RPMI7951 (cell line): ENCODE measurements at regions not wholly inside any gene's neighbourhood (a gene's known extent, or its start where the extent isn't known, plus 50 kb on each side); places are given as distances from the start of the nearest gene placed in this dataset.
"Not testable (repeated sequence)": the region's sequence is repeated elsewhere in the genome, so short reads cannot be mapped to it uniquely, and the experiment has no call there.

Experiments used
- DNase-seq: peaks from one replicate; pipeline ENCODE4 v3.0.0-alpha.2; 2012; ENCODE audit warnings: low read depth

DNA sequence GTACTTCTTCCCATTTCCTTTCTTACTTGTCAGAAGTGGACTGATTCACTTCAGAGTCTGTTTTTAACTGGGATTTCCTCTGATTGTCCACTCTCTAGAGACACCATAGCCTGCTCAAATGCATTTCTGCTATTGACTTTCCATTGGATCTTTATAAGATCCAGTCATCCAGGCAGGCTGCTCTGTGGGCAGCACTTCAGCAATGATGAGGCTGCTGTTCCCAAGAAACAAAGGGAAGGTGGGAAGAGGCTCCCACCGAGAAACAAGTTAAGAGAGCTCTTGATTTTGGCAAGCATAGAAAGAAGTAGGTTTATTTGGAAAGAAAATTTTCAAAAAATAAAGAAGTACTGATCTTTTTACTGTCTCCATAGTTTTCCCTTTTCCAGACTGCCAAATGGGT is 125.8 kb upstream of the STARD13 start:
- no peak for DNase-seq

DNA sequence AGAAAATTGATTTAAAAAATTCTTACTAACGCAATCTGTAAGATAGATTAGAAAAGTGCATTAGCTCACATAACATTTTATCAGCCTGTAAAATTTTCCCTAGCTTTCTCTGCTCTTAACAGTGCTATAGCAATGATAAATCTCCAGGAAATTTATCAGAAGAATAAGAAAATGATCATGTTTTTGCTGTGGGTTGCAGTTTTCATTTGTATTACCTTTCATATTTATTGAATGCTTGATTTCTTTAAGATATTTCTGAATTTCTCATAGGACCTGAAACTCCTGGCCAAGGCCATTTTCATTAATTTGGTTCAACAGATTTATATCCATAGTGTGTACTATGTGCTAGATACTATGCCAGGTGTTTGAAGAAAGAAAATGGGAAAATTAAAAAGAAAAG is 130.3 kb upstream of the STARD13 start:
- no peak for DNase-seq

DNA sequence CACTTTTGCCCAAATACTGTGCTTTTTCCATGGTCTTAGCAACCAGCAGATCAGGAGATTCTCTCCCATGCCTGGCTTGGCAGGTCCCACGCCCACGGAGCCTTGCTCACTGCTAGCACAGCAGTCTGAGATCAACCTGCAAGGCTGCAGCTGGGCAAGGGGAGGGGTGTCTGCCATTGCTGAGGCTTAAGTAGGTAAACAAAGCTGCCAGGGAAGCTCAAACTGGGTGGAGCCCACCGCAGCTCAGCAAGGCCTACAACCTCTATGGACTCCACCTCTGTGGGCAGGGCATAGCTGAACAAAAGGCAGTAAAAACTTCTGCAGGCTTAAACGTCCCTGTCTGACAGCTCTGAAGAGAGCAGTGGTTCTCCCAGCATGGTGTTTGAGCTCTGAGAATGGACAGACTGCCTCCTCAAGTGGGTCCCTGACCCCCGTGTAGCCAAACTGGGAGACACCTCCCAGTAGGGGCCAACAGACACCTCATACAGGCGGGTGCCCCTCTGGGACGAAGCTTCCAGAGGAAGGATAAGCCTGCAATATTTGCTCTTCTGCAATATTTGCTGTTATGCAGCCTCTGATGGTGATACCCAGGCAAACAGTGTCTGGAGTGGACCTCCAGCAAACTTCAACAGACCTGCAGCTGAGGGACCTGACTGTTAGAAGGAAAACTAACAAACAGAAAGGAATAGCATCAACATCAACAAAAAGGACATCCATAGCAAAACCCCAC is 132.8 kb upstream of the STARD13 start:
- DNase-seq, result not testable (repeated sequence)

DNA sequence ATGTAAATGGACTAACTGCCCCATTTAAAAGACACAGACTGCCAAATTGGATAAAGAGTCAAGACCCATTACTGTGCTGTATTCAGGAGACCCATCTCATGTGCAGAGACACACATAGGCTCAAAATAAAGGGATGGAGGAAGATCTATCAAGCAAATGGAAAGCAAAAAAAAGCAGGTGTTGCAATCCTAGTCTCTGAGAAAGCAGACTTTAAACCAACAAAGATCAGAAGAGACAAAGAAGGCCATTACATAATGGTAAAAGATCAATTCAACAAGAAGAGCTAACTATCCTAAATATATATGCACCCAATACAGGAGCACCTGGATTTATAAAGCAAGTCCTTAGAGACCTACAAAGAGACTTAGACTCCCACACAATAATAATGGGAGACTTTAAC is 134.6 kb upstream of the STARD13 start:
- DNase-seq, result not testable (repeated sequence)

DNA sequence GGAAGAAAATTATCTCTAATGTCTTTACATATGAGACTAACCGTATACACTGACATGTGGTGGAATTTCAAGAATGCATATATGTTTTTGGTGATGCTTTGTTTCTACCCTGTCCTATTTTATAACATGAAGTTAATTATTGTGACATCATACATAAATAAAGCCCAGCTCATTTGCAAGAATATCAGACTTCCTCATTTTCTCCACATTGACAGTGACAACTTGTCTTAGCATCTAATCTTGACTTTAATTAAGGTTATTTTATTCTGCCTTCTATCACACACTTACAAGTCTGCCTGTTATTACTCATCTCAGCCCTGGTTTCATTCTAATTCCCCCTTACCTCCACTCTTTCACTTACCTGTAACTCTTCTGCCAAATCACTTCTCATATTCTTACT is 140.6 kb upstream of the STARD13 start:
- DNase-seq, result no peak

DNA sequence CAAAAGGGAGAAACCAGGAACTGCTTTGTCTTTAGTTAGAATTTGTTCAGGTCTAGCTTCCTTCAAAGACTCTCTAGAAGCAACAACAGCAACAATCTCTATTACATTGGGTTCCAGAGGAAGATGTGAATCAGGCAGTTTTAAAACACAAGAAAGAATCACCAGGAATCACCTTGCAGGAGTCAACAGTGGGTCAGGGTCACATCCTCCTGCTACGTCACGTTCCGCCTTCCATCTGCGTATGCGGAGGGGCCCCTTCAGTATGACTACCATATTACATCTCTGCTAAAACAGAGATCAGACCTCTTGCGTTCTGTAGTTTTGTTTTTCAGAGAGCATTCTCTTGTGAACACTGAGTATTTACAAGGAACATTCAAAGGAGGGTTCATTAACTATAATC is 147.8 kb upstream of the STARD13 start:
- DNase-seq, result no peak

DNA sequence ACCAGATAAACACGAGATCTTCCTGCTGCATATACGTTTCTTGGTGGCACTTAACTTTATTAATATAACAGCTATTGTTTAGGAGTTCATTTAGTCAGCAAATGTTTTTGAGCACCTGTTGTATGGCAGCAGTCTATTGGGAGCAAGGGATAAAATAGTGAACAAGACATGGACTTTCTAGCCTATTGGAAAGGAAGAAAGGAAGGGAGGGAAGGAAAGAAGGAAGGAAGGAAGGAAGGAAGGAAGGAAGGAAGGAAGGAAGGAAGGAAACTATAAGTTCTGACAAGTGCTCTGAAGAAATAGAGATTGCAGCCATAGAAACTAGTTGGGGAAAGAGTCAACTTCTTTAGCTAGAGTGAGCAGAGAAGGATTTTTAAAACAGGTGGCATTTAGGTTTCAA is 149.1 kb upstream of the STARD13 start:
- DNase-seq, result no peak

DNA sequence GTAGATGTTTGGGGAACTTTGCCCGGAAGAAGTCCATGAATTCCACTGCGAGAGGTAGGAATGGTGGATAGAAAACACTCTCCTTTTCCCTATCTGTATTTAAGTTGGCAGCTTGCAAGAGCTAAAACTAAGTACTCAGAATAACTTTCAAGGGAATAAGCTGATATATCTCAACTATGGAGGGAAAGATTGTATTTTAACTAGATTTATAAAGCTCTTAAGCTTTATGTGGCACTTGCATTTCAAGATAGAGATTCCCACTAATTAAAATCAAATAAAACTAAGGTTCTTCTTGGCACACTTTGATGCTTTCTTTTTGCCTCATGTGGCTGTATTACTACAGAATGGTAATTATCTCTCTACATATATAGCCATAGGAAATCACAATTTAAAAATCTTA is 149.7 kb upstream of the STARD13 start:
- DNase-seq, result no peak

DNA sequence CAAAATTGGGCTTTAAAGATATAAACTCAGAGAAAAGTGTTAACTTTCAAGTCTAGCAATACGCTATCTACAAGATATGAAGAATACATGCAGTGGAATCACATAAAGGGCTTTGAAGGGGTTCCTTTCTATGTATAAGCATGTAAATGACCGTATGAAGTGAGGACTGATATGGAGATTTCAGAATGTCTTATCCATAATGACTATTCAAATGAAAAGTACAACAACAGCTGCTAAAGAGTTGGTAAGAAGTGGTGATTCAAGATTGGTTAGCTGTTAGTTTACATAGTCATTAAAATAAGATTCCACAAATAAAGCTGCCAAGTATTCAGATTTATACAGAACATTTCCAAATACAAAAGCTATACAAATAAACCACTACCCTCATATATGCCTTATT is 153.4 kb upstream of the STARD13 start:
- no peak for DNase-seq

DNA sequence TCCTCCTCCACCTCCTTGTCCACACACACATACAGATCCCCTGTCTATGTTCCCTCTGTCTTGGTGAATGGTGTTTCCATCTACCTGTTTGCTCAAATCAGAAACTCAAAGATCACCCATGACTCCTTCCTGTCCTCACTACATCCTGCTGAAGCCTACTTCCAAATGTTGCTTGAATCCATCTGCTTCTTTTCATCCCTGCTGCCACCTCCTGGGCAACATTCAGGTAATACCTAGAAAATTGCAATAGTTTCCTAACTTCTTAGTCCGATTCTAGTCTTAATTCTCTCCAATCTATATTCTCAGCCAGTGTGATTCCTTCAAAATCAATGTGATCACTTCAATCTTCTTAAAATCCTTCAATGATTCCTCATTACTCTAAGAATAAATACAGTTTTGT is 155.5 kb upstream of the STARD13 start:
- DNase-seq, result peak; percentile 23

DNA sequence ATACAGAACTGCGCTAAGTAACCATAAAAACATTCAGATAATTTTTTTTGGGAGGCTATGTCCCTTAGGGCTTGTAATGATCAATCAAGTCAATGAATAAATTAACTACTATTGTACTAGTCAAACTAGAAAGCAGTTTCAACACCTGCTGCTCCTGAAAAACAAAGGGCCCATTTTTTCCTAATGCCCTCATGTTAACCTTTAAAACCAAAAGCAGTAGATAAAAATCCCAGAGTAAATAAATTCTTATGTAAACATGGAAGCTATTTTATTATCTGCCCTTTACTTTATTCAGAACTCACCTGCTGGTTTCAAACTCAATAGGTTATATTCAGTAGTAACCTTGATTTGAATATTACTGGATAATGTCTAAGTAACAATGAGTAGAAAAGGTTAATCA is 159.5 kb upstream of the STARD13 start:
- DNase-seq, result no peak

DNA sequence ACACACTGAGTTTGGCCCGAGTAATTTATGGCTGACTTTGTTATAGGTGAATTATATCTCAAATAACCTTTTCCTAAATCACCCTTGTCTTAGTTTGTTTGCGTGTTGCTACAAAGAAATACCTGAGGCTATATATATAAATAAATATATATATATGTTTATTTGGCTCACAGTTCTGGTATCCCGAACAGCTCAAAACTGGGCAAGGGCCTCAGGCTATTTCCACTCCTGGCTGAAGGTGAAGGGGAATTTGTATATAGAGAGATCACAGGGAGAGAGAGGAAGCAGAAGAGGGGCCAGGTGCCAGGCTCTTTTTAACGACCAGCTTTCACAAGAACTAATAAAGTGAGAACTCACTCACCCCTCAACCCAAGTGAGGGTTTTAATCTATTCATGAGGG is 159.9 kb upstream of the STARD13 start:
- no peak for DNase-seq

DNA sequence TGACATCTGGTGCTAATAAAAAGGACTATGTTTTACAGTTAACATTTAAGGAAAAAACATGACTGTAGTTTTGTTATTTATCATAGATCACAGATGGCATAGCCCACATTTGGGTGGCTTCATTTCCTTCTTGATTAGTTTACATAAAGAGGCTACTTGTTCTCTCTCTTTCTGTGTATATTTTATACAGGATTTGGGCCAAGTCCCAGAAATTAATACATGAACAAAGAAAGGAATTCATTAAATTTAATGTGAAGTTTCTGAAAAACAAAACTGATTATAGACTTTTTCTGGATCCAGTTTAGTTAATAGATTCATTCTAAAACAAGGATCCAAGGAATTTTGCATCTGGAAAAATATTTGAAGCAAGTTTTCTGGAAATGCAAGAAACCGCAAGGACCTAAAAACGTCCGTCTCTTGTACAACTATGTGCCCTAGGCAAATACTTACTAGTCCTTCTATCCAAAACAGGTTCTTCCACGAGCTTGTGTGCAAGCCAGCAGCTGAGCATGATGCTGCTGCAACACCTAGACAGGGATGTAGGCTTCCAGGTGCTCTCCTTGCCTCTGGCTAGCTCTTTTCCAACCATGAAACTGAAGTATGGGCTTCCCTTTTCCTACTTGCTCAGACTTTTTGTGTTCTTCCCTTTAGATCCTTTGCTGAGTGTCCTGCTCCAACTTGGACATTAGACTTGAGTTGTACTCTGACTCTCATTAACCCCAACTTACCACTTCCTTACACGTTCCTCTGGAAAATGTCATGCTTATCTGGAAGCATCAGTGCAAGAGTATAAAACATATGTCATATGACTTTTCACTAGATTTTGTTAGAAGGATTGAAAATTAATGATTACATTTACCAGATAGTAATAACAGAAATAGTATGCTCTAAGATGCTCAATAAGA is 161.5 kb upstream of the STARD13 start:
- DNase-seq, result peak; percentile 65

DNA sequence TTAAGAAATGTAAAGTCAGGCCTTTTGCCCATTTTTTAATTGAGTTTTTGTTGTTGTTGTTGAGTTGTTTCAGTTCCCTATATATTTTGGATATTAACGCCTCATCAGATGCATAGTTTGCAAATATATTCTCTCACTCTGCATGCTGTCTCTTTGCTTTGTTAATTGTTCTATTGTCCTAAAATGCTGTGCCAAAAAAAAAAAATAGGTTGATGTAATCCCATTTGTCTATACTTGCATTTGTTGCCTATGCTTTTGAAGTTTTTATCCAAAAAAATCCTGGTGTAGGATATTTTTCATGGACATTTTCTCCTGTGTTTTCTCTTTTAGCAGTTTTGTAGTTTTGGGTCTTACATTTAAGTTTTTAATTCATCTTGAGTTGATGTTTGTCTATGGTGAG is 163.3 kb upstream of the STARD13 start:
- no peak for DNase-seq

DNA sequence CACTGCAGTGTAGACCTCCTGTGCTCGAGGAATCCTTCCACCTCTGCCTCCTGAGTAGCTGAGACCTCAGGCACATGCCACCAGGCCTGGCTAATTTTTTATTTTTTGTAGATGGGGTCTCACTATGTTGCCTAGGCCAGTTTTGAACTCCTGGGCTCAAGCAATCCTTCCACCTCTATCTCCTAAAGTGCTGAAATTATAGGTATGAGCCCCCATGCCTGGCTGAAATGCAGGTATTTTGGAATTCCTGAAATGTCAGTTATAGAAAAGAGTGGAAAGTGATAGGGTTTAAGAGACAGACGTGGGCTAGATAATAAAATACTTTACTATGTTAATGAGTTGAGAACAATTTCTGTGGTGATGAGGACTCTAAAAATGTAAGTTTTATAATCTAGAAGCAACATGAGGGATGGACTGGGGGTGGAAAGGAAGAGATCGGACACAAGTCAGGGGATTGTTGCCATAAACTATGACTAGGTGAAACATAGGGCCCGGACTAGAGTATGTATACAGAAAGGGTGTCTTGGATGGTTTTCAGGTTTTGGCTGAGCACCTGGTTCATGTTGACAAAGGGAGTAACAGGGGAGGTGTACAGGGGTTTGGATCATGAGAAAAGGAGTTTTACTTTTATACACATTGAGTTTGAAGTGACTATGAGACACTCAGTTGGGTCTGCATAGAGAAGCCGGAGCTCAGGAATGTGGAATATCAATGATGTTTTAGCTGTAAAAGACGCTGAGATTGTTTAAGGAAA is 165.6 kb upstream of the STARD13 start:
- DNase-seq, result no peak

DNA sequence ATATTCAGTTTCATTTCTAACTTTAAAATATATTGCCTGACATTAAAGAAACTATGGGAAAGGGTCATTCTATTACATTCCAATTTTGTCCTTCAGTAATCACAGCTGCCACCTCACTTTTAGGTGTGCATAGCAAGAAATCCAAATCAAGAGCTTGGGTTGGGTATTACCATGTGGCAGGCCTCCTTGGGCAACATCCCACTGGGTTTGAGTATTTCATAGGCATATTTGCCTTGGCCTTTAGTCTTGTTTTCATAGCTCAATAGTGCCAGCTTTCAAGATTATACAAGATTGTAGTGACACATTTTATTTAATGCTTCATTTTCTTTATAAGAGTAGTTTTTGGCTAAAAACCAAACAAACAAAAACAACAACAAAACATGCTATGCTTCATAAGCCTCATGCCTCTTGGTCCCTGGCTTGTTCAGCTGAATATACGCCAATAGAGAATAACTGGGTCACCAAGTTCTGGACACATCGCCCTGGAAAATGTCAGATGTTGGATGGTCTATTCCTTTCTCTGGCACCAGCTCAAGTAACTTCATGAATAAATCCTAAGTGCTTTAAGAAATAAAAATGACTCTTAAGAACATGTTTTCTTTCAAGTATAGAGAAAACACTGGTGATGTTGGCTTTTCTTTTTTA is 167.4 kb upstream of the STARD13 start:
- no peak for DNase-seq

DNA sequence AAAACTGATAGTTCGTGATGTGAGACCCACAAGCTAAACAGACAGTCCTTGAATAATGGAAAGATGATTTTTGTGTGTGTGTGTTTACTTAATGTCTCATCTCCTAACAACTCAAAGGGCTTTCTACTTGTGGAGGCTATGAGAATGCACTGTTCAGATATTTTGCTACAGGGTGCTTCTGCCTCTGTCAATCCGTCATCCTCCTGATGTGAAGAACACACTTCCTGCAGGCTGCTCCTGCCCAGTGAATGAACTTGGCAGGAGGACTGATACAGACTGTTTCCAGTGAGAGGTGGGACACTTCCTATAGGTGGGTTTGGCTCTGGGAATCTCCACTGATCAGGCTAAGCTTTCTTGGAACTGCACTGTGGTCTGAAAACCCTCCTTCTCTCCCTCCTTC is 168.4 kb upstream of the STARD13 start:
- peak; percentile 29 for DNase-seq

DNA sequence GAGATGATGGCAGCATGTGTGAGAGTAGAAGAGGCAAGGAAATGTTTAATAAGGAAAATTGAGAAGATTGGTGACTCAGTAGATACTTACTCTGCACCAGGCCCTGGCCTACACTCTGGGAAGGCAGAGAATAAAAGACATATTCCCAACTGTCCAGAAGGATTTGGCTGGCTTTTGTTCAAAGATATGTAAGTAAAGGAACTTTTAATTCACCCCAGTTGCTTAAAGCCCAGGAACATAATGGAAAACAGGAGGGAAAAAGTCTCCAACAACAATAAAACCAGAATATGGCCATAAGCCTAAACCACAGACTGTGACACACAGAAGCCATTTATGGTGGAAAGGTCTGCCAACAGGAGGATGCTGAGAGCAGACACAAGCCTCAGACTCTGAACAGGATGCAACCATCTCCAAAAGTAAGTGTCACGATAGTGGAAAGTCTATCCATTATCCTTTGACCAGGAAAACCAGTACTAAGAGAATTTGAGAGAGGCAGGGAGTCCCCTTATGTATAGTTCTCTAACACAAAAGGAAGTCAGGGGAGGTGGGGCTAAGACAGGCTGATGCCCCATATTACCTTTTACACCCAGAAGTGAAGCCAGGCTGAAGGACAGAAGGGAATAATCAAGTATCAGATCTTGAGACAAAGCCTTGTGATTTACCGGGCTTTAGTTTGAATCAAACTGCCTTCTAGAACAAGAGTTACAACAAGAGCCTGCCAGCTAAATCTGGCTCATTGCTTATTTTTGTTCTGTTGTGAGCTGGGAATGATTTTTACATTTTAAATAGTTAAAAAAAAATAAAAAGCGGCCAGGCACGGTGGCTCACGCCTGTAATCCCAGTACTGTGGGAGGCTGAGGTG is 169.5 kb upstream of the STARD13 start:
- DNase-seq, result peak; percentile 86

DNA sequence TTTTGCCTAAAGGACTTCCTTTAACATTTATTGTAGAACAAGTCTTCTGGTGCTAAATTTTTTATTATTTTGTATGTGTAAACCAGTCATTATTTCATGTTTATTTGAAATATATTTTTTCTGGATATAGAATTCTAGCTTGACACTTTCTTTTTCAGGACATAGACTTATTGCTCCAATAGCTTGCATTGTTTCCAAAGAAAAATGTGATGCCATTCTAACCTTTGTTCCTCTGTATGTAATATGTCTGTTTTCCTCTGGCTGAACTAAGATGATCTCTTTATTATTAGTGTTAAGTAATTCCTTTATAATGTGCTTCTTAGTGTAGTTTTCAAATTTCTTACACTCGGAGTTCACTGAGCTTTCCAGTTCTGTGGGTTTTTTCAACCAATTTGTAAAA is 174.1 kb upstream of the STARD13 start:
- DNase-seq, result no peak

DNA sequence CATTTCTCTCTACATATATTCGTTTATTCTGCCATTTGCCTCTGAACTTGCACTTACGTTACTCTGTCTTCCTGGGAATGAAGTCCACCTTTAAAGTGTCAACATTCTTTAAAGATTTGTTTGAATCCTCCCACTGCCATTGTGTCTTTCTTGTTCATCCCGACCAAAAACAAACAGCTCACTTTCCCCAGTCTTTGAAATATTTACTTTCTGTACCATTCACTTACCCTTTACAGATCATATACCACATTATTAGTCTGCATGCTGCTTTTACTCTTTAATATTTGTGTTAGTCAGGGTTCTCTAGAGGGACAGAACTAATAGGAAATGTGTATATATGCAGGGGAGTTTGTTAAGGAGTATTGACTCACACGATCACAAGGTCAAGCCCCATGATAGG is 176.6 kb upstream of the STARD13 start:
- no peak for DNase-seq

DNA sequence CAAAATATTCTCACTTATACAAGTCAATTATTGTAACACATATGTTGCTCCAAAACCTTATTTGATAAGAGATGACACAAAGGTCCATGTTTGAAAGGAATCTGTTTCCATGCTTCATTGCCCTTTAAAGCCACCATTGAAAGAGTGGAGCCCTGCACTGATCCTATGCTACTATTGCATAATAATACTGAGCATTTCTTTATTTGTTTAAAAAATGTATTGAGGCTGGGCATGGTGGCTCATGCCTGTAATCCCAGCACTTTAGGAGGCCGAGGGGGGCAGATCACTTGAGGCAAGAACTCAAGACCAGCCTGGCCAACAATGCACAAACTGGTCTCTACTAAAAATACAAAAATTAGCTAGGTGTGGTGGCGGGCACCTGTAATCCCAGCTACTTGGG is 178.8 kb upstream of the STARD13 start:
- DNase-seq, result no peak
